ENCODE measurements at regions not wholly inside any gene's neighbourhood (a gene's known extent, or its start where the extent isn't known, plus 50 kb on each side); places are given as distances from the start of the nearest gene placed in this dataset.

DNA sequence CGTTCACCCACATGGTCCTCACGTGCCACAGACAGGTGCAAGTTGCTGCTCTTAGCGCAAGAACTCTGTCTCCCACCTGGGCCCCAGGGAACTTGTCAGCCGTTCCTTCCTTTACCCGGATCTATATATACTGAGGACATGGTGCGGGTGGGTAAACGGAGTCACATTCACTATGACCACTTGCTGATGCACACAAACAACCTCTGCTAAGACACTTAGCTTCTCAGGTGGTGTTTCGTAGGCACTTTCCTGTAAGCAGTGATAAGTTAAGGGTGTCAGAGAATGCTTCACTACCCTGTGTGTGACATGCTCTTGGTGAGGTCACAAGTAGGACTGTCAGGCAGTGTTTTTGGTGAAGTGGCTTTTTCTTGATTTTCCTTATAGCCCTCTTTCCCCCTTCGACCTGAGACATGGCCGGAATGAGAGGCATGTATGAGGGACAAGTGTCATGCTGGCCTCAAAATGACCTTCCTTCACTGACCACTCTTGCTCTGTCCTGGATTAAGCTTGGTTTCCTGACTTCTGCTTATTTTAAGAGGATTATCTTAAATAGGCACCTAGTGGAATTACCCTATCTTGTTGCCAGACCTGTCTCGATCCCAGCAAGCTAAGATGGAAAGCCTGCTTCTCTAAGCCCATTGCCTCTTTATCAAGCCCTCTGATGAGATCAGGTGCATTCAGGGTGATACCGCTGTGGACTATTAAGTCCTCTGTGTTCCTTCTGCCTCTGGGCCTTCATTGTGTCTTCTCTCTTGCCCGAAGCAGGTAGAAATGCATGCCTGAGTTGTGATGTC is 97.1 kb upstream of the CELF4 start:
- DNase-seq: no peak

DNA sequence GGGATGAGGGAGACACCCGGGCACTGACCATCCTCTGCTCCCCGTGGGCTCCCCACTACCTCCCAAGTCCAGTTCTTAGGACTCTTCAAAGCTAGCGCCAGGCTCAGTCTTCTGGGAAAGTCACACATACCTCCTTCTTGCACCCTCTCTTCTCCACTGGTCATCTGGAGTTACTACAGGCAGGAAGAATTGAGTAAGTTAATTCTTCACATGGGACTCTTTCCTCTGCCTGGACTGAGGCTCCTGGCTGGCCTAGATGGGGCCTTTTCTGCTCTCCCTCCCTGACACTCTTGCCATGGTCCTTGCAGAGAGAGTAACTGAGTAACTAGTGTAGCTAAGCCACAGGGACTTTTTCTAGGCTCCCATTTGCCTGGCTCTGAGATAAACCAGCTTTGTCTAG is 96.5 kb upstream of the CELF4 start:
- no peak for DNase-seq

DNA sequence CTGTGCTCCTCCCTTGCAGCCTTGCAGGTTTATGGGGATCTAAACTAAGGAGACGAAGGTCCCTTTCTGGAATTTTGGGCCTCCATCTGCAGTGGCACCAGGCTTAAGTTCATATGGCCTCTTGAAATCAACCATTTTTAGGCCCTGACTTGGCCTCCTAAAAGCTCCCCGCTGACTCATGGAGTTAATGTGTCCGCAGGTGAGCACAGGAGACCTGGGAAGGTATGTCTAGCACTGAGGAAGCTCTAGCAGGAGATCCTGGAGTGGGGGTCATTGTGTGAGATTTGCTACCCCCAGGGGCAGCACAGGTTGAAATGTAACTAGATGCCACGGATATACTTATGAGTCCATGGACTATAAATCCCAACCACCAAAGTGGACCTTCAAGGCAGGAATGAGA is 95.9 kb upstream of the CELF4 start:
- no peak for DNase-seq

DNA sequence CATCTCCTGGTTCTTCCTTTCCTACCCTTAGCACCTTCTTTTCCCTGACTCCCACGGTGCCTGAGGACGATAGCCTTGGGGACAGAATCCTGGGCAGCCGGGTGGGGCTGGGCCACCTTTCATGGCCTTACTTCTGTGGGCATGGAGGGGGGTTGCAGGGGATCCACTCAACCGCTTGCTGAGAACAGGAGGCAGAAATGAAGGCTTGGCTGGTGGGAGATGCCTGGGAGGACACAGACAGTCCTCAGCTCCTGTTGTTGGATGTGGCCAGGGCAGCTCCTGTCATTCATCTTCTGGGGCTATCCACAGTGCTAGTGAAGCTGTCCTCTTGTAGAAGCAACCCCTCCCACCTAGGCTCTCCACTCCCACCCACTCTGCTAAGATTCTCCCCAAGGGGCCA is 95.5 kb upstream of the CELF4 start:
- no peak for DNase-seq

DNA sequence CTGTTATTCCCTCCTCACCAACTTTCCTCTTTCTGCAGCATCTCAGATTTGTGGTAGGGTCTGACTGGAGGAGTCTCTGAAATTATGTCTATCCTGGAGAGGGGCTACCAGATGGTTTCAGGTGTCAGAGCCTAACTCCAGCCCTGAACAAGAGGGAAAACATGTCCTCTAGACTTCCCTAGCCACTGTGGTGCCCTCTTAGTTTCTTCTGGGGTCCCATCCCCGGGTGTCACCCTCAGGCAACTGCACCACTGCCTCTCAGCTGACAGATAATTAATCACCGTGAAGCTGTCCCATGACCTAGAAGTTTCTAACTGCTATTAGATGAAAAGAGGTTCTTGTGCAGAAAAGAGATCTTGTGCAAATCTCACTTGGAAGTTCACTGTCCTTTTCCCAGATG is 95.1 kb upstream of the CELF4 start:
- no peak for DNase-seq

DNA sequence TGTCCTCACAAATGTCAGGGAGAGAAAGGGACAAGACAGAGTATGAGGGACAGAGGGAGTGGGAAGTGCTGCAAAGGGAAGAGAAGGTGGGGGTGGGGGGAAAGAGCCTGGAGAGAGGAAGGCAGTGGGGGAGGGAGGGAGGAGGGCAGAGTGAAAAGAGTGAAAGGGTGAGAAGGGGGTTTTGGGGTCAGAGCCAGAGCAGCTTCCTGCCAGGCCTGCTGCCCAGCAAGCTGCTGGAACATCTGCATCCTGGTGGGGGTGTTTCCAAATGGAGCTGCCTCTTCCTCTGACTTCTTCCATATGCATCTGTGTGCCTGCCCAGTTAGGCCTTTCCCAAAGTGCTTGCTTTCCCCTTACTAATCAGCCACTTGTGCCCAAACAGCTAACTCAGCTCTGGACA is 94.3 kb upstream of the CELF4 start:
- DNase-seq: no peak

DNA sequence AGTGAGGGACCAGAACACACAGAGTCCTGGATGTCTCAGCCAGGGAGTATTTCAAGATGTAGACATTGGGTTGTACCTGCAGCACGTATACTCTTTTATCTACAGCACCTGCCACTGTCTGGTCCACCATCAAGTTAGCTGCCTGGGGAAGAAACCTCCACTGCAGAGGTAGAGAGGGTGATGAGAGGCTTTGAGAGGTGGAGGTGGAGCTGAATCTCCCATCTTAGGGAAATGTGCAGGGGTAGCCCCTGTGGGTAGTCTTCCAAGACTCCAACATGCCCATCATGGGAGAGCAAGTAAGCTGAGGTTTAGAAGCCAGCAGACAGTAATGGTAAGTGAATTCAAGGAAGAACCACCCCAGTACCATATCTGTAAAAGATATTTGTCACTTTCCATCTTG is 93.3 kb upstream of the CELF4 start:
- no peak for DNase-seq

DNA sequence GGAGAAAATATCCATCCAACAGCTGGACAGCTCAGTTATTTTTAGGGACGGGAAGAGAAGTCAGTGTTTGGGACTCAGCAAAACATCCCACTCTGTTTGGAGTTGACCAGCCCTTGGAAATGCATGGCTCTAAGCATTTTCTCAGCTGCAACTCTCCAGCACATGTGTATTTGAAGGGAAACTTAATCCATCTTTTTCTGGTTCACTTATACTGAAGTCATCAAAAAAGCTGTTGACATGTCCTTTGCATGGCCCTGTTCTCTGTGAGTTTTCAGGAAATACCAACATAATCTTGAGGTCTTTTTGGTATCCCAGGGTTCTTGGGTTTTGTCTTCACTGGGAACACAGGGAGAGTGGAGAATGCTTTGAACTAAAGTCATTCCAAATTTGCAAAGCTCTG is 91.9 kb upstream of the CELF4 start:
- no peak for DNase-seq

DNA sequence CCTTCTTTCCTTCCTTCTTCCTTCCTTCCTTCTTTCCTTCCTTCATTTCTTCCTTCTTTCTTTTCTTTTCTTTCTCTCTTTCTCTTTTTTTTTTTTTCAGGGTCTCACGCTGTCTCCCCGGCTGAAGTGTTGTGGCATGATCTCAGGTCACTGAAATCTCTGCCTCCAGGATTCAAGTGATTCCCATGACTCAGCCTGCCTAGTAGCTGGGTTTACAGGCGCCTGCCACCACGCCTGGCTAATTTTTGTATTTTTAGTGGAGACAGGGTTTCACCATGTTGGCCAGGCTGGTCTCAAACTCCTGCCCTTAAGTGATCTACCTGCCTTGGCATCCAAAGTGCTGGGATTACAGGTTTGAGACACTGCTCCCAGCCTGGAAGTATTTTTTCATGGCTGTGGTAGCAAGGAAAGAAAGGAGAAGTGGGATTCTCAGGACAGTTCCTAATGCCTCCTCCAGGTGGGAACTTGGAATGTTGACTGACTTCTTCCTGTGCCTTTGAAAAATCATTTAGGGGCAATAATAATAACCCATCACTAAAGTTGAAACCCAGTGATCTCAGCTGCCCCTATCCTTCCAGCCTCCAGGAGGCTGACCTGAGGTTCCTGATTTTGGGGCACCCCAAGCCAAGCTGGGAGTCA is 89.3 kb upstream of the CELF4 start:
- no peak for DNase-seq

DNA sequence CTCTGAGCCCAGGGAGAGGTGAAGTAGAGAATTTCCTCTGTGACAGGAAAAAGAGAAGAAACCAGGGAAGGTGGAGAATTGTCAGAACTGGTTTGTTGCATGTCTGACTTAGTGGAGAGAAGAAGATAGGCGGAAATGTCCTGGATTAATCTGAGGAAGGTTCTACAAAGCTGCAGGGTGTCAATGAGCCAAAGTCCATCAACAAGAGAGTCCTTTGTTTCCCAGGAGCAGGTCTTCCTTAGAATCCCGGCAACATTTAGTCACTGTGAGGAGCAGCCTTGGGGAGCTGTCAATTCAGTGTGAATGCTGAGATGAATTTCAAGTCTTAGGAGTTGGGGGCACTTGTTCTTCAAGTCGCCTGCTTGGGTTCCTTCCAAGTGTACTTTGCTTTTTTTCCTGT is 88.4 kb upstream of the CELF4 start:
- no peak for DNase-seq

DNA sequence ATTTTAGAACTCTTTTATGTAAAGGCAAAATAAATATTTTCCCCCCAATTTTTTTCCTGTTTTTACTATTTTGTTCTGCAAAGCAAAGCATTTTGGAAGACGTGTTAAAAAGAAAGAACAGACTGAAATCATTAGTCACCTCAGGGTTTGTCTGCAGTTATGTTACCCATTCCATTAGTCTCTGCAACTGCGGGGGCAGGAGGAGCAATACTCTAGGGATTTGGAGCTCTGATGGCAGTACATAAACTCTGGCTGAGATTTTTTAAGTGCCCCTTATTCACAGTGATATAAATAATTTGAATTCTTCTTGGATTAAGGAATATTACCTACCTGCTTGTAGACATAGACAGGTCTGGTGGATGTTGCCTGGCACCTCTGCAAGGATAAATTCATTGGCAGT is 88.0 kb upstream of the CELF4 start:
- DNase-seq: no peak

DNA sequence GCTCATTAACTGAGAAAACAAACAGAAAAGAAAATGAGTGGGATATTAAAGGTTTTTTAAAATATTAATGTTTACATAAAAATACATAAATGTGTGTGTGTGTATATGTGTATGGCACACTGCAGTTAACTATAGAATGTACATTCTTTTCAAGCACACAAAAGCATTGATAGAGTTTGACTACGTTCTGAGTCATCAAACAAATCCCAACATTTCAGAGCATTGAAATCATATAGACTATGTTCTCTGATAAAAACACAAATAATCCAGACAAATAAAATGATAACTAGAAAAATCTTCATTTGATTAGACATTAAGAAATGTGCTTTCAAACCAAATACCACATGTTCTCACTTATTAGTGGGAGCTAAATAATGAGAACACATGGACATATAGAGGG is 84.3 kb upstream of the CELF4 start:
- DNase-seq: no peak

DNA sequence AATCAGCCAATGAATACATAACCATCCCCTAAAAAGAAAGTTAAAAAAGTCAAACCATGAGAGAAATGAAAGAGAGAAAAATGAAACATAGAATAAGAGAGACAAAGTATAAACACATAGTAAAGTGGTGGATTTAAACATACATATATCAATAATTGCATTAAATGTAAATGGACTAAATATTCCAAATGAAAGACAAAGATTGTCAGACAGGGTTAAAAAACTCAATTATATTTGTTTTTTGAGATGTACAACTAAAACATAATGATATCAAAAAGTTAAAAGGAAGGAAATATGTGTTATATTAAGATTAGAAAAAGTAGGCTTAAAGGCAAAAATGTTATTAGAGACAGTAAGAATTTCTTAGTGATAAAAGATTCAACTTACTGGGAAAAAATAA is 83.8 kb upstream of the CELF4 start:
- DNase-seq: no peak

DNA sequence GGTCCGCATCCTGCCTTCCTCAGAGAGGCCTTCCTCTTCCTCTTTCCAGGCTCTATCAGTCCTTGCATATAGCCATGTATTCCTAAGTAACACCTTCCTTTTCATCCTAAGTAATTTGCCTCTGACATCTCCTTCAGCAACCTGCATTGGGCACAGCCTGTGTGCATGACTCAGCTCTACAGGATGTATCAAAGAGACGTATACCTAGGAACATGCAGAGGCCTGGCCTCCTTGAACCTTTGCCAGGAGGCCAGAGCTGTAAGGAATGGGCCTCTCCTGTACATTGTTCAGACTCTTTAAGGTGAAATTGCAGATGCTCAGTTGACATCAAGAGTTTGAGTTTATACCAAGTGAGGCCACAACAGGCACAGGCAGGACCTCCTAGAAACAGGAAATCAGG is 76.0 kb upstream of the CELF4 start:
- DNase-seq: no peak

DNA sequence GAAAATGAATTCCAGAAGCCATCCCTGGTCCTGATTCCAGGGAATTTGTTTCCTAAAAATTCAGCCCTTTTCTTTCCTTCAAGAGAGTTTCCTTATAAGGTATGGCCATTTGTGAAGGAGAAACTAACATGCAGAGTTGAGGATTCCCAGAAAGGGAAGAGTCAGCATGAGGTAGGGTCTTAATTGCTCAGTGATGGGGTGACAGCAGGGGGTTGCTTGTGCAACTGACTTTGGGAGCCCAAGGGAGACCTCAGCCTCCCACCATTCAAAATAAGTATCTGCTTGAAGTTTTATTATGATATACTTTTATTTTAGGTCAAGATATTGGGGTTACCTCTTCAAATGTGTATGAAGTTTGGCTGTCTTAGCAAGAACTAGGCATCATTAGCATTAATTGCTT is 74.9 kb upstream of the CELF4 start:
- no peak for DNase-seq

DNA sequence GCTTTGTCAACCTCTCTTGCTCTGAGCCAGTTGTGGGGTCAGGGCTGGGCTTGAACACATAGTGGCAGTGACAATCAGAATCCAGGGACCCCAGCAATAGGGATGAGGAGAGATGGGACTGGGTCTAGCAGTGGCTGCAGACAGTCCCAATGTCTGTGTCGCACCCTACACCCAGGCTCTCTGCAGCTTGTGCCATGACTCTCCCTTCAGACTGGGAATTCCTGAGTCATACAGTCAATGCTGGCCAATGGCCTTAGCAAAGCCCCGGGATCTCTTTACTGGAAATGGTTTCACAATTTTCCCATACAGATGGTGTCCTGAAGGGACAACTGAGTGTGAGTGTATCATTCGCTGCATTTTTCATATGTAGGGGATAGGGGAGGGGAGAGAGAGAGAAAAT is 74.2 kb upstream of the CELF4 start:
- DNase-seq: no peak

DNA sequence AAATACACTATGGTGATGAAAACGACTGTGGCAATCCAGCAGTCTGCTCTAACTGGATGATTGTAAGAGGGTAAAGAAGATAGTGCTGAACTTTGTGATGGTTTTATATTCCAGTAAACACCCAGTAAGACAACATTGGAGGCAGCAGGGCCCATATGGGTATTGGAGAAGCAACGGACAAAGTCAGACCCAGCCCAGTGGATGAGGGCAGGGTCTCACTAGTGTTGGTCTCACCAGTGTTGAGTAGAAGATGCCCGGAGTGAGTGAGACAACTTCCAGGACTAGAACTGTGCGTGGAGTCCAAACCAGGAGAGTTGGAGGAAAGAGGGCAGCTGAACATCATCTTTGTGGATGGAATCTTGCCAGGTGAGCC is 71.9 kb upstream of the CELF4 start:
- DNase-seq: no peak

DNA sequence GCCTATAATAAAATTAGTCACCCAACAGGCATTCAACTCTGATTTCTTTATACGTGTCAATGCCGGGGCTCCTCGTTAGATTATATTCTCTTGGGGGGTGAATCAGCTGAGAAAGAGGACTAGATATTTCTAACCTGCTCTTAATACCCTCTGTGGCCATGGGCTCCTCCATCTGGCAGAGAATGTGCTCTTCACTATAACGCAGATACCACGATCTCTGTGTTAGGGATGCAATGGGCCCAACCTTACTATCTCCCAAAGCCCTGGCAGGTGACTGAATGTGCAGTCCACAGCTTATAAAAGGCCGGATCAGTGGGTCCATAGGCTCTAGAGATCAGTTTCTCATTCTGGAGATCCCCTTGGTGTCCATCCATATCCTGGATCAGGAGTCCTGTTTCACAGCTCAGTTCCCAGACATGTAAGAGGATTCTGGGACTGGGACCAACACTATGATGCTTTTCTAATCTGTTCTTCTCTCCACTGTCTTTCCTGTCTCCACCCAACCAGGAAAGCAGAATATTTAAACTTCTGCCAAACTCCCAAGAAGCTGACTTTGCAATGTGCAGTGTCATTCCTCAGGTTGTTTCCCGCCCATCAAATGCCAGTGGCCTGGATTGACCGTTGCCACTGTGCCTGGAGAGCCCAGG is 71.4 kb upstream of the CELF4 start:
- DNase-seq: no peak

DNA sequence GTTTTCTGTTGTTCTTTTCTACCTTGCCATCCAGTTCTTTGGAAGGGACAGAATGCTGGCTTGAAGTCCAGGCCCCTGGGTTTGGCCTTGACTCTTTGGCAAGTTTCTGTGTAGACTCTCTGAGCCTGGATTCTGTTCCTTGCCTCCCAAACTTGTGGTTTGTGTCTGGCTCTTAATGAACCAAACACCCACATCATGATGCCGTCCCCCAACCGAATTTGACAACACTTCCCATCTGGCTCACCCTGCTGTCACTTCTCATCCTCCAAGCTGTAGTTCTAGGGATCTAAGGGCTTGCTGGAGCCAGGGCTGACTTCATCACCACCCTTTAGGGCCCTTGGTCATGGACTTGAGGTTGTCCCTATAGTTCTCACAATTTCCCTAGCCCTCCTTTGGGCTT is 68.9 kb upstream of the CELF4 start:
- DNase-seq: no peak

DNA sequence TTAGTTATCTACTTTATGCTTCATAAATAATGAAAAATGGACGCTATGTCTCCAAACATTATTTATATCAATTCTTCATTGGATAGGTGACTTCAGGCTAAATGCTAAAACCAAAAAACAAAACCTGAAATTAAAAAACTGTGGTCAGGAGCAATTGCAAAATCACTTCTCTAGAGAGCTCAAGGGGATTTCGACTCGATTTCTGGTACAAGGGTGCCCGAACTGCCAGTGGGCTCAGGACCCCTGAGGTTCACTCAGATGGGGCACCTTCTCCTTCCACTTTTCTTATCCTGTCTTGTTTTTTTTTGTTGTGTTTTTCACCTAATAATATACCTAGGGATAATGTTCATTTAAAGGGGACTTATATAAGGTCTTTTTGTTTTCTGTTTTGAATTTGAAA is 65.8 kb upstream of the CELF4 start:
- no peak for DNase-seq

DNA sequence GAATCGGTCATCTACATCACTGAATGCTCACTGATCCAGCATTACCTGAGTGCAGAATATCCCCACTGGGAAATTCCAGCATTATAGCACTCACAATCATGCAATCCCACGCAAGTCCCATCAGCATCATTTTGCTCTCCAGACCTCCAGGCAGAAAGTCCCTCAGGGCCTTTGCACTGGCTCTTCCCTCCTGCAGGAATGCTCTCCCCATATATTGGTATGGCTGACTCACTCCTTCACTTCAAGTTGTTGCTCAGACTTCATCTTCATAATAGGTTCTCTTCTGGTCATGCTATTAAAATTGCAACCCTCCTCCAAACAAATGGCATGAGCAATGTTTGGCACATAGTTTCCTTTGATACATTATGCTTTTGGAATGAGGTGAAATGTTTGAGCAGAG is 64.7 kb upstream of the CELF4 start:
- no peak for DNase-seq

DNA sequence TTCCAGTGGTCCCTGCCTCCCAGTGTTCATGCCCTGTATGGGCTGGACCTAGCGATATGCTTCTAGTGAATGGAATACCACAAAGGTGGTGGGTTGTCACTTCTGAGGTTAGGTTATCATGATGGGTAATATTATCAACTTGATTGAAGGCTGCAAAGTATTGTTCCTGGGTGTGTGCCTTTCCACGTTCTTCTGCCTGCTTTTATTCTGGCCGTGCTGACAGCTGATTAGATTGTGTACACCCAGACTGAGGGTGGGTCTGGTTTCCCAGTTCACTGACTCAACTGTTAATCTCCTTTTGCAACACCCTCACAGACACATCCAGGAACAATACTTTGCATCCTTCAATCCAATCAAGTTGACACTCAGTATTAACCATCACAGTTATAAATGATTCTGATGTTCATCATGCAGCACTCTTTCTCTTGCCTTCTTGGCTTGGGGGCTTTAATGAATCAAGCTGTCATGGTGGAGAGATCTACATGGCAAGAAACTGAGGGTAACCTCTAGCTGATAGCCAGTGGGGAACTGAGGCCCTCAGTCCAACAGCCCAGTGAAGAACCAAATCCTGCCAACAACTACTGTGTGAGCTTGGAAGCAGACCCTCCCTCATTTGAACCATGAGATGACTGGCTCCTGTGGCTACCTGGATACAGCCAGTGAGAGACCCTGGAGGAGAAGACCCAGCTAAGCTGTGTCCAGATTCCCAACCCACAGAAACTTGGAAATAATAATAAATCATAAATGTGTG is 63.0 kb upstream of the CELF4 start:
- no peak for DNase-seq

DNA sequence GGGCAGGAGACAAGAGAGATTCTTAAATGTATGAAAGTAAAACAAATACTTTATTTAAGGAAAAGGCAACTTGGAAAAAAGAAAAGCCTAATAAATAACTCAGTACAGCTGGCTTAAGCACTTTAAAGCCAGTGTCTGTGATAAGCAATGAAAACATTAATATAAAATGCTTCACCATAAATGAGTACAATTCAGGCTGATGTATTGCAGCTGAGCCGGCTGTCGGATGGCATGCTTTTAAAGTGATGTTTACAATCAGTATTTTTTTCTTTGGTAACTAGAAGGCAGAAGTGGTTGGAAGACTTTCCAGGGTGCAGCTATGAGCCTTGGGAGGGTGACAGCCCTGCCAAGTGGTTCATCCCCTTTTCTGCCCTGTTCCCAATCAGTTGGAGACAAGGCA is 58.7 kb upstream of the CELF4 start:
- DNase-seq: no peak

DNA sequence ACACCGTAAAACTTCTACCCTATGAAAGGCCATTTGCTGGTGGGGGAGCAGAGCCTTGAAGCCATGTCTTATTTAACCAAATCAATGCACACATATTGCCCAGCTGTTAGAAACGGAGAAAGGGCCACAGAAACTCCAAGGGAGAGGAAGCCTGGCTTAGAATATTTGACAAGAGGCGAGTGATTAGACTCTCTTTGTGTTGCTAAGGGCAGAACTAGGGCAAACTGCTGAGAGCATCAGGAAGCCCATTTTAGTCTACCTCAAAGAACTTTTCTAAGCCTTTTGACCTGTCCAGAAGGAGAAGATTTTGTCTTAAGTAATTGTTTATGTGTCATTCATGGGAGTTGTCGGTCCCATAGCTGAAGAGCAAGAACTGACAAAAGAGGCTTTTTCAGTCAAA is 54.4 kb upstream of the CELF4 start:
- no peak for DNase-seq

Measured in NCI-H1092 treated with DMSO at 0.1 percent for 48 hours (cell line).